ENCODE measurements at regions not wholly inside any gene's neighbourhood (a gene's known extent, or its start where the extent isn't known, plus 50 kb on each side); places are given as distances from the start of the nearest gene placed in this dataset.

GRCh38 chr7:41630741-41631140, 72.1 kb downstream of the INHBA start:
- no peak for TF ChIP-seq CTCF (IDR thresholded peaks at IDR 0.05)
- no peak for TF ChIP-seq POLR2A (IDR thresholded peaks at IDR 0.05)
- TF ChIP-seq POLR2AphosphoS5 (IDR thresholded peaks at IDR 0.05), result no peak
- TF ChIP-seq EP300 (IDR thresholded peaks at IDR 0.05), result no peak

Data from sigmoid colon (tissue), 4 donors.